Sigmoid colon (tissue), 6 donors: ENCODE measurements at regions not wholly inside any gene's neighbourhood (a gene's known extent, or its start where the extent isn't known, plus 50 kb on each side); places are given as distances from the start of the nearest gene placed in this dataset.
A peak's percentile ranks its signal among the peaks of the same experiment; 100 is the strongest.

Experiments
- DNase-seq: peaks from one replicate; pipeline ENCODE4 v3.0.0-alpha.2; 2019
- H3K27ac ChIP-seq, 4 donors: fragments of 200-600 bp; sonication (generic); one replicate each; pipeline ENCODE4 v1.5.1; 2016 to 2019; ENCODE audit warnings: mild to moderate bottlenecking in 1 of 4
- H3K27me3 ChIP-seq, 3 donors: fragments of 200-600 bp; sonication (generic); one replicate each; pipeline ENCODE4 v1.5.1; 2019; ENCODE audit warnings: mild to moderate bottlenecking in 1 of 3
- H3K36me3 ChIP-seq, 4 donors: fragments of 200-600 bp; sonication (generic); one replicate each; pipeline ENCODE4 v1.5.1; 2016 to 2019
- H3K4me1 ChIP-seq, 4 donors: fragments of 200-600 bp; sonication (generic); one replicate each; pipeline ENCODE4 v1.5.1; 2017 to 2019
- H3K4me3 ChIP-seq, 4 donors: fragments of 200-600 bp; sonication (generic); one replicate each; pipeline ENCODE4 v1.5.1; 2017 to 2019; ENCODE audit warnings: mild to moderate bottlenecking in 2 of 4, moderate library complexity in 1 of 4
- H3K9me3 ChIP-seq, 4 donors: fragments of 200-600 bp in 3 of 4; sonication (generic) in 3 of 4; one replicate each; pipeline versions ENCODE4 v1.5.1 to v1.6.1; 2013 to 2019
- CTCF ChIP-seq, 4 experiments: fragments of 450-650 bp in 3 of 4; fragments of 200-600 bp in 1 of 4; IDR thresholded peaks; one replicate each; pipeline ENCODE4 v1.5.1; 2016 to 2019; ENCODE audit warnings: antibody characterized with exemption in 4 of 4, mild to moderate bottlenecking in 3 of 4, moderate library complexity in 2 of 4
- EP300 ChIP-seq, 4 donors: sonication (generic); formaldehyde crosslinking; IDR thresholded peaks; one replicate each; pipeline ENCODE4 v1.6.1; 2017; ENCODE audit warnings: antibody characterized with exemption in 4 of 4
- POLR2A ChIP-seq, 2 donors: fragments of 450-650 bp; IDR thresholded peaks; one replicate each; pipeline ENCODE4 v1.6.1; 2016; ENCODE audit warnings: antibody characterized with exemption in 2 of 2, mild to moderate bottlenecking in 2 of 2, moderate library complexity in 2 of 2
- POLR2AphosphoS5 ChIP-seq, 4 donors: sonication (generic); formaldehyde crosslinking; IDR thresholded peaks; one replicate each; pipeline ENCODE4 v1.6.1; 2017; ENCODE audit warnings: antibody characterized with exemption in 4 of 4
- WGBS, 2 donors: extraction: QIAGEN DNeasy Blood & Tissue Kit; methylation state at CpG; one replicate each; pipeline ENCODE4 v1.1.7; 2013; 5-methylcytosine and 5-hydroxymethylcytosine counted together
- intact Hi-C: fragments of 100-400 bp; cut with DNase I; formaldehyde crosslinking; loops from one replicate; pipeline ENCODE4 v1.15.1; 2023
- donor health status: healthy with polysubstance abuse.
- donor health status: healthy.

DNA sequence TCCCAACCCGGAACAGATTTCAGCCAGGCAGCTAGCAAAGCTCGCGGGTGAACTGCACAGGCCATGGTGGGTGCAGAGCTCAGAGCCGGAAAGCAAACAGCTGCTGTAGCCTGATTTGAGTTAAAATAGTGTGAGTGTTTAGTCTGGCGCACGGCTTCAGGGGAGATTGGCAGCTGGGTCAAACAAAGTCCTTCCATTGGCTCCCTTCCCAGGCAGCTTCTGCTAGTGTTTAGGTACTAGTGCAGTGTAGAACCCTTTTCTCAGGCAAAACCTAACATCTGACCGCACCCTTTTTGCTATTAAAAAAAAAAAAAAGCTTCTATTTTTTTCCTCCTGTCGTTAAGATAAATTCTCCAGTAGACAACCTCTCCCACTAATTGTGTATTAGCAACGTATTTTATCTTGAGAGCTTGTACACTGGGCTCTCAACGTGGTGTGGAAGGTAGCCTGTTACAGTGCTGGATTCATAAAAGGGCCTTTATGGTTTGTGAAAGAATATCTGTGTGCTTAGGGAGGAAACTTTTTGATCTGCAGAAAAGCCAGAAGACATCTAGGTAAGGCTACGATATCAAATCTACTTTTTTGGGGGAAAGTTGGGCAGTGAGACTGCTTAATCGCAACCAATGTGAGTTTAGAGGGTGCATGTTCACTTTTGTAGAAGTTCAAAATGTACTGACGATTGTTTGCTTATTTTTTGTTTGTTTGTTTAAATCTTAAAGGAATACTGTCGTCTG lies 689.6 kb downstream of the USP25 start:
- WGBS, 2 donors, result 11 to 51% methylated on average over 14 of the region's 14 CpGs
- peak overlapping the region; percentile 58 to 76 (median 68) for H3K27ac ChIP-seq

GRCh38 chr21:16420031-16420724 lies 690.4 kb downstream of the USP25 start:
- peak overlapping the region; percentile 58 to 76 (median 68) for H3K27ac ChIP-seq
- DNase-seq, result peak; percentile 71

More for the DNA sequence above, 689.6 kb downstream of the USP25 start:
- peak overlapping the region; percentile 8 to 45 (median 38) for H3K4me3 ChIP-seq
- no peaks in the 10 kb centered on the region for H3K9me3 ChIP-seq
- peaks cover 0 to 31% (median 23%) of the 10 kb centered on the region in 4 donors for H3K4me1 ChIP-seq
- DNase-seq, result peak; percentile 88
- H3K36me3 ChIP-seq, result no peaks in the 10 kb centered on the region
- no peak for TF ChIP-seq POLR2A (IDR thresholded peaks at IDR 0.05)
- peak in 2 of 4 donors; percentile 31 to 34 for TF ChIP-seq POLR2AphosphoS5 (IDR thresholded peaks at IDR 0.05)
- H3K27me3 ChIP-seq, result no peaks in the 10 kb centered on the region
- intact Hi-C loops, result no loop called here

DNA sequence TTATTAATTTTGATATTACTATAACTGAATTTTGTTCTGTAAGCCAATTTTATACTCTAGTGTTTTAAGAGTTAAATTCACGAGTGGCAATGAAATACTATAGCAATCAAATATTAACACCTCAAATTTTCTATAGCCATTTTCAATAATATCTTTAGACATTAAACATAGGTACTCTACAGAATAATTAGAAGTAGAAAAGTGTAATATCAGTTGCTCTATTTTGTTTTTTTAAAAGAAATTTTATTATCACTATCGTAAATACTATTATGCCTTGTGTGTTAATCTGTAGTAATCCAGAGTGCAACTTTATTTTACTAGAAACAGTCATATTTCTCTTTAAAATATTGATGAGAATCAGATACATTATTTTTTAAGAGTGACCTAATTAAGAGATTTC lies 691.2 kb downstream of the USP25 start:
- WGBS, 2 donors, result 46 to 80% methylated on average over 2 of the region's 2 CpGs
- intact Hi-C loops, result loop anchor here (10.0 kb wide), 1 partner anchor 114 kb away; no protein-coding TSS in a partner anchor

More at GRCh38 chr21:16420031-16420724, 690.4 kb downstream of the USP25 start:
- Histone ChIP-seq H3K4me1 (peaks cover 0 to 31% (median 24%) of the 10 kb centered on the region in 4 donors), H3K9me3 (no peaks in the 10 kb centered on the region), H3K27me3 (no peaks in the 10 kb centered on the region), H3K36me3 (no peaks in the 10 kb centered on the region), H3K4me3 (peak overlapping the region; percentile 8 to 45 (median 38))
- 10 to 45% methylated on average over 4 of the region's 4 CpGs for WGBS, 2 donors
- no peak for TF ChIP-seq EP300 (IDR thresholded peaks at IDR 0.05)
- peak in 1 of 4 donors; percentile 34 for TF ChIP-seq POLR2AphosphoS5 (IDR thresholded peaks at IDR 0.05)
- intact Hi-C loops, result loop anchor here (10.0 kb wide), 1 partner anchor 115 kb away; no protein-coding TSS in a partner anchor

DNA sequence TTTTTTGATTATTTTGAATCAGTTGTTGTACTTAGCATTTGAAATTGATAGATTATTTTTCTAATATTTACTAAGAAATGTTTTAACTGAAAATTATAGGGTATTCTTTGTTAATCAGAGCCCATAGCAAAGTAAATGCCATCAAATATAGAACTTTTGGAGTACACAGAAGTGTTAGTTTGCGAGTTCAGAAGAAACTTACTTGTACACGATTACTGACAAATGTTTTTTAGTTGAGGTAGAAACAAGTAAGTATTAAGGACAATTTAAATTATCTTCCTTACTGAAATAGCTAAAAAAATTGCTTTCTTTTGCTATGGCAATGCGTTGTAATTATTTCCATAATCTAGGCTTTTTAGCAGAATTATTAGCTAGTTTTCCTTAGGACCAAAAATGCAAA lies 692.2 kb downstream of the USP25 start:
- 92 to 95% methylated on average over 3 of the region's 3 CpGs for WGBS, 2 donors
- no peaks in the 10 kb centered on the region for H3K36me3 ChIP-seq
- no peaks in the 10 kb centered on the region for H3K9me3 ChIP-seq
- intact Hi-C loops, result loop anchor here (10.0 kb wide), 1 partner anchor 113 kb away; no protein-coding TSS in a partner anchor
- TF ChIP-seq POLR2AphosphoS5 (IDR thresholded peaks at IDR 0.05) (no peak), EP300 (IDR thresholded peaks at IDR 0.05) (no peak), CTCF (IDR thresholded peaks at IDR 0.05) (no peak), POLR2A (IDR thresholded peaks at IDR 0.05) (no peak)
- no peak for DNase-seq
- no peaks in the 10 kb centered on the region for H3K27me3 ChIP-seq
- peaks cover 0 to 35% (median 25%) of the 10 kb centered on the region in 4 donors for H3K4me1 ChIP-seq
- H3K27ac ChIP-seq, result peak overlapping the region in 3 of 4 donors; percentile 63 to 76 (median 74)
- peak overlapping the region in 2 of 4 donors; percentile 41 to 45 for H3K4me3 ChIP-seq

More for the DNA sequence above, 691.2 kb downstream of the USP25 start:
- no peaks in the 10 kb centered on the region for H3K9me3 ChIP-seq
- H3K27ac ChIP-seq, result peak overlapping the region; percentile 27 to 76 (median 68)
- DNase-seq, result no peak
- H3K27me3 ChIP-seq, result no peaks in the 10 kb centered on the region
- peak overlapping the region in 3 of 4 donors; percentile 34 to 45 (median 41) for H3K4me3 ChIP-seq
- H3K36me3 ChIP-seq, result no peaks in the 10 kb centered on the region
- TF ChIP-seq POLR2A (IDR thresholded peaks at IDR 0.05) (no peak), EP300 (IDR thresholded peaks at IDR 0.05) (no peak), POLR2AphosphoS5 (IDR thresholded peaks at IDR 0.05) (no peak), CTCF (IDR thresholded peaks at IDR 0.05) (no peak)
- H3K4me1 ChIP-seq, result peaks cover 0 to 35% (median 25%) of the 10 kb centered on the region in 4 donors

DNA sequence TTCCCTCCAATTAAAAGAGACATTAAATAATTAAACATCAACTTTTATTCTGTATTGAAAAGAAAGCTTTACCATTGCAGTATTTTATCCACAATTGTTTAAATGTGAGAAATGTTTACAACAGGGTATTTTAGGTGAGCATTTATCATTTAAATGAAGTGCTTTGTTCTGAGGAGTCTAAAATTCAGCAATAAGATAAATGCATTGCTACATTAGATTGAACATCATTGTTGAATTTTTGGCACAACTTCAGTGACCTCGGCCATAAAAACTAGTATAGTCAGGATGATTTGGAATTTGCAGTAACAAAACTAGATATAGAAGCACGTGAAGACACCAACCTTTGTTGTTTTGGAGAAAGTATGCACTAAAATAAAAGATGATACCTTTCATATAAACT lies 692.9 kb downstream of the USP25 start:
- intact Hi-C loops, result loop anchor here (10.0 kb wide), 1 partner anchor 112 kb away; no protein-coding TSS in a partner anchor
- no peak for TF ChIP-seq POLR2A (IDR thresholded peaks at IDR 0.05)
- TF ChIP-seq EP300 (IDR thresholded peaks at IDR 0.05), result no peak
- no peak for TF ChIP-seq POLR2AphosphoS5 (IDR thresholded peaks at IDR 0.05)
- TF ChIP-seq CTCF (IDR thresholded peaks at IDR 0.05), result no peak
- DNase-seq, result no peak
- Histone ChIP-seq H3K4me3 (peak overlapping the region in 2 of 4 donors; percentile 7 to 41), H3K4me1 (peaks cover 0 to 35% (median 25%) of the 10 kb centered on the region in 4 donors), H3K9me3 (no peaks in the 10 kb centered on the region), H3K27me3 (no peaks in the 10 kb centered on the region), H3K36me3 (no peaks in the 10 kb centered on the region), H3K27ac (peak overlapping the region; percentile 31 to 76 (median 45))
- WGBS, 2 donors, result 13 to 62% methylated on average over 2 of the region's 2 CpGs
